GM12878 (cell line): ENCODE measurements at regions not wholly inside any gene's neighbourhood (a gene's known extent, or its start where the extent isn't known, plus 50 kb on each side); places are given as distances from the start of the nearest gene placed in this dataset.

Source experiments
- ATAC-seq: fragments of 200-7000 bp; cut with Tn5 transposase; 3 replicates; pipeline ENCODE4 v1.9.1; 2020; ENCODE audit warnings: mild to moderate bottlenecking, moderate library complexity
- BruUV-seq: library from RNA; stranded (reverse); fragments of 400-500 nt; replicated peaks from 2 replicates; lab custom pipeline; 2021; lab: Mats Ljungman, UMichigan
- CTCF ChIA-PET: fragments of 300-600 bp; sonication (Branson Sonifier 250); formaldehyde crosslinking; extraction: SDS; loops from one replicate; lab custom pipeline; 2021; ENCODE audit warnings: inconsistent platforms; lab: Yijun Ruan, JAX
- POLR2A ChIA-PET: fragments of 350-600 bp; formaldehyde crosslinking; extraction: SDS; loops from one replicate; lab custom pipeline; 2021; ENCODE audit warnings: inconsistent platforms; lab: Charles Lee
- RAD21 ChIA-PET: fragments of 300-600 bp; sonication (Branson Sonifier 250); formaldehyde crosslinking; loops from one replicate; lab custom pipeline; 2023; ENCODE audit warnings: antibody characterized with exemption; ENCODE audit not compliant: unreplicated experiment; lab: Charles Lee
- SMC1A ChIA-PET: fragments of 300-600 bp; sonication (Branson Sonifier 250); formaldehyde crosslinking; loops from one replicate; lab custom pipeline; 2023; ENCODE audit not compliant: unreplicated experiment, uncharacterized antibody; lab: Charles Lee
- DNase-seq: peaks from one replicate; pipeline ENCODE4 v3.0.0-alpha.2; 2011; ENCODE audit warnings: low read depth, low spot score
- FAIRE-seq: peaks from 3 replicates; lab custom pipeline; 2011; peaks lifted over from hg19 to GRCh38; lab: Jason Lieb, UNC
- H2AFZ ChIP-seq: 2 replicates; pipeline ENCODE4 v1.6.0; 2011; ENCODE audit warnings: low read depth, low read length, control low read depth; ENCODE audit not compliant: control insufficient read depth
- H3K27ac ChIP-seq: 2 replicates; pipeline ENCODE4 v1.5.1; 2011; ENCODE audit warnings: control low read depth; ENCODE audit not compliant: control insufficient read depth, insufficient read depth
- H3K27me3 ChIP-seq, 2 experiments: replicated peaks in 1 of 2; 2 replicates each; pipeline versions ENCODE4 v1.6.0 to v1.6.1; 2011; ENCODE audit warnings: low read length in 1 of 2; ENCODE audit not compliant: control insufficient read depth in 2 of 2, insufficient read depth in 2 of 2
- H3K36me3 ChIP-seq, 2 experiments: 2 replicates each; pipeline ENCODE4 v1.5.1; 2011; ENCODE audit warnings: low read length in 1 of 2; ENCODE audit not compliant: control insufficient read depth in 2 of 2, insufficient read depth in 2 of 2
- H3K4me1 ChIP-seq: 2 replicates; pipeline ENCODE4 v1.6.1; 2011; ENCODE audit warnings: mild to moderate bottlenecking, low read length, moderate library complexity, mixed read lengths; ENCODE audit not compliant: control insufficient read depth, insufficient read depth
- H3K4me2 ChIP-seq: 2 replicates; pipeline ENCODE4 v1.6.0; 2011; ENCODE audit warnings: control low read depth; ENCODE audit not compliant: control insufficient read depth, insufficient read depth
- H3K4me3 ChIP-seq: fragments of 200-600 bp; sonication (generic); 2 replicates; pipeline ENCODE4 v1.5.1; 2016
- H3K79me2 ChIP-seq: 2 replicates; pipeline ENCODE4 v1.6.0; 2011; ENCODE audit warnings: low read length; ENCODE audit not compliant: control insufficient read depth, insufficient read depth
- H3K9ac ChIP-seq: 2 replicates; pipeline ENCODE4 v1.8.0; 2011; ENCODE audit warnings: low read length, control low read depth, mixed read lengths; ENCODE audit not compliant: control insufficient read depth, insufficient read depth
- H3K9me3 ChIP-seq: replicated peaks from 3 replicates; pipeline ENCODE4 v1.5.1; 2011; ENCODE audit warnings: mild to moderate bottlenecking, low read length; ENCODE audit not compliant: control insufficient read depth, insufficient read depth
- H4K20me1 ChIP-seq: 2 replicates; pipeline ENCODE4 v1.6.0; 2011; ENCODE audit not compliant: control insufficient read depth, insufficient read depth
- ATF3 ChIP-seq: IDR thresholded peaks from 2 replicates; pipeline ENCODE4 v1.6.1; 2011; ENCODE audit warnings: low read depth, mild to moderate bottlenecking, low read length, moderate library complexity, borderline replicate concordance; ENCODE audit errors: extremely low read depth
- ATF7 ChIP-seq: fragments of 450-650 bp; IDR thresholded peaks from 2 replicates; pipeline ENCODE4 v1.6.1; 2016; ENCODE audit warnings: low read depth, mild to moderate bottlenecking
- CEBPZ ChIP-seq: fragments of 150-350 bp; IDR thresholded peaks from 2 replicates; pipeline ENCODE4 v1.6.1; 2016; ENCODE audit warnings: low read depth, low read length
- MEF2B ChIP-seq: fragments of 450-650 bp; IDR thresholded peaks from 2 replicates; pipeline ENCODE4 v1.6.1; 2018; ENCODE audit warnings: mild to moderate bottlenecking, moderate library complexity; ENCODE audit not compliant: partially characterized antibody, poor library complexity, severe bottlenecking
- MTA2 ChIP-seq: fragments of 450-650 bp; IDR thresholded peaks from 2 replicates; pipeline ENCODE4 v1.6.1; 2016; ENCODE audit warnings: low read depth, mild to moderate bottlenecking, moderate library complexity
- NFIC ChIP-seq: IDR thresholded peaks from 2 replicates; pipeline ENCODE4 v1.6.1; 2012; ENCODE audit warnings: low read depth, mild to moderate bottlenecking, inconsistent platforms, low read length, moderate library complexity
- NFXL1 ChIP-seq: fragments of 450-650 bp; IDR thresholded peaks from 2 replicates; pipeline ENCODE4 v1.6.1; 2017; ENCODE audit warnings: antibody characterized with exemption, mild to moderate bottlenecking, borderline replicate concordance
- NFYA ChIP-seq: IDR thresholded peaks from 2 replicates; pipeline ENCODE4 v1.6.1; 2011; ENCODE audit warnings: low read depth, mild to moderate bottlenecking, low read length, improper control_type of control experiment, borderline replicate concordance
- NR2C1 ChIP-seq: fragments of 450-650 bp; IDR thresholded peaks from 2 replicates; pipeline ENCODE4 v1.6.1; 2017; ENCODE audit warnings: antibody characterized with exemption, mild to moderate bottlenecking, moderate library complexity
- RELB ChIP-seq: fragments of 450-650 bp; IDR thresholded peaks from 2 replicates; pipeline ENCODE4 v1.6.1; 2017; ENCODE audit warnings: low read depth, mild to moderate bottlenecking, moderate library complexity
- ZSCAN29 ChIP-seq: fragments of 450-650 bp; IDR thresholded peaks from 2 replicates; pipeline ENCODE4 v1.6.1; 2017; ENCODE audit warnings: mild to moderate bottlenecking, moderate library complexity
- WGBS: methylation state at CpG from one replicate; pipeline ENCODE4 v1.1.6; 2016; ENCODE audit warnings: low lambda C conversion rate; ENCODE audit not compliant: insufficient replicate concordance, insufficient coverage; ENCODE audit errors: missing lambda C conversion rate; 5-methylcytosine and 5-hydroxymethylcytosine counted together
- in situ Hi-C: fragments of 300-500 bp; cut with MboI; formaldehyde crosslinking; loops from 9 replicates; pipeline ENCODE4 v1.14.3; 2018; ENCODE audit warnings: mixed read lengths
- intact Hi-C: fragments of 100-400 bp; cut with micrococcal nuclease; formaldehyde crosslinking; loops from one replicate; pipeline ENCODE4 v1.14.2; 2022; ENCODE audit not compliant: unreplicated experiment

GRCh38 chr9:26729187-26729586 is 163.4 kb downstream of the CAAP1 start (continued):
- TF ChIP-seq RELB = no peak
- TF ChIP-seq CEBPZ = no peak
- TF ChIP-seq, all 136 proteins: peak for 0

GRCh38 chr9:26727471-26727870 is 165.1 kb downstream of the CAAP1 start:
- ATAC-seq (peak; percentile 93), DNase-seq (no peak), FAIRE-seq (no peak)
- Histone ChIP-seq H3K9ac (no peak overlapping the region), H3K36me3 (no peaks in the 10 kb centered on the region), H3K79me2 (no peaks in the 10 kb centered on the region), H3K27ac (no peak overlapping the region), H3K4me3 (no peak overlapping the region), H3K9me3 (no peaks in the 10 kb centered on the region), H3K27me3 (no peaks in the 10 kb centered on the region), H3K4me2 (no peak overlapping the region), H3K4me1 (no peaks in the 10 kb centered on the region; the same call in 1 of the 2 replicates), H2AFZ (no peak overlapping the region), H4K20me1 (no peaks in the 10 kb centered on the region)
- TF ChIP-seq MTA2 (0 out of 2 replicates have a peak, but pooled peaks have one; percentile 16), ZSCAN29 (peak; percentile 52; the same call in 1 of the 2 replicates), MEF2B (no peak), NFIC (no peak), ATF7 (peak; percentile 50; the same call in 1 of the 2 replicates), NFYA (no peak), NFXL1 (no peak), NR2C1 (no peak), ATF3 (no peak)
- CTCF ChIA-PET = interaction anchor here (0.5 to 7.4 kb wide), 5 partner anchors 11 to 129 kb away, joined by 4 to 51 read pairs (median 6); no protein-coding TSS in a partner anchor
- SMC1A ChIA-PET = interaction anchor here (0.7 to 2.0 kb wide), 5 partner anchors 9 to 255 kb away, joined by 3 to 5 read pairs (median 3); no protein-coding TSS in a partner anchor
- intact Hi-C loops (no loop called here), in situ Hi-C loops (no loop called here)
- WGBS = 8% methylated on average over 3 of the region's 3 CpGs
- POLR2A ChIA-PET = no interaction called here
- RAD21 ChIA-PET = interaction anchor here (1.4 kb wide), 1 partner anchor 19 kb away, joined by 11 read pairs; no protein-coding TSS in a partner anchor
- BruUV-seq = no TSS peak
